Right lobe of liver (tissue), 6 donors: ENCODE measurements at regions not wholly inside any gene's neighbourhood (a gene's known extent, or its start where the extent isn't known, plus 50 kb on each side); places are given as distances from the start of the nearest gene placed in this dataset.

Experiments
- ATAC-seq, 4 donors: fragments of 200-7000 bp; cut with Tn5 transposase; one replicate each; pipeline ENCODE4 v1.9.1; 2020; ENCODE audit warnings: mild to moderate bottlenecking in 4 of 4, moderate library complexity in 4 of 4
- DNase-seq, 3 donors: peaks; one replicate each; pipeline ENCODE4 v3.0.0-alpha.2; 2020
- H3K27ac ChIP-seq, 3 donors: fragments of 200-600 bp; one replicate each; pipeline ENCODE4 v1.8.0; 2022
- H3K27me3 ChIP-seq, 2 donors: fragments of 200-600 bp; one replicate each; pipeline ENCODE4 v1.8.0; 2022
- H3K36me3 ChIP-seq, 4 donors: fragments of 200-600 bp; sonication (generic) in 1 of 4; one replicate each; pipeline versions ENCODE4 v1.5.1 to v1.8.0; 2017 to 2022; ENCODE audit warnings: control low read depth in 1 of 4
- H3K4me1 ChIP-seq, 4 donors: fragments of 200-600 bp; sonication (generic) in 1 of 4; one replicate each; pipeline versions ENCODE4 v1.5.1 to v1.8.0; 2017 to 2022; ENCODE audit warnings: control low read depth in 1 of 4
- H3K4me3 ChIP-seq, 3 donors: fragments of 200-600 bp; one replicate each; pipeline ENCODE4 v1.8.0; 2022
- H3K9me3 ChIP-seq, 4 donors: fragments of 200-600 bp; sonication (generic) in 1 of 4; one replicate each; pipeline versions ENCODE4 v1.5.1 to v1.8.0; 2017 to 2022; ENCODE audit warnings: control low read depth in 1 of 4
- CTCF ChIP-seq, 4 donors: fragments of 200-600 bp in 3 of 4; fragments of 450-650 bp in 1 of 4; IDR thresholded peaks; one replicate each; pipeline versions ENCODE4 v1.5.1 to v1.8.0; 2016 to 2022; ENCODE audit warnings: antibody characterized with exemption in 4 of 4, mild to moderate bottlenecking in 2 of 4
- POLR2A ChIP-seq: fragments of 450-650 bp; IDR thresholded peaks from one replicate; pipeline ENCODE4 v1.6.1; 2017; ENCODE audit warnings: antibody characterized with exemption, mild to moderate bottlenecking
- WGBS: methylation state at CpG from one replicate; pipeline ENCODE4 v1.1.6; 2018; ENCODE audit warnings: low coverage, low lambda C conversion rate; ENCODE audit not compliant: insufficient coverage; ENCODE audit errors: missing lambda C conversion rate; 5-methylcytosine and 5-hydroxymethylcytosine counted together
- intact Hi-C, 2 donors: fragments of 100-400 bp; cut with DNase I; formaldehyde crosslinking; loops; one replicate each; pipeline versions ENCODE4 v1.11.2 to v1.14.1; 2022
- donor health status: DM: no; HTN: yes; CAD: no.
- donor health status: DM: no; HTN: no; CAD: no.
- donor health status: DM: no; HTN: no; CAD: no.
- donor health status: DM: no; HTN: yes; CAD: no.
- donor health status: DM: no; HTN: yes; CAD: no.

GRCh38 chr1:94622757-94623156, 81.2 kb upstream of the F3 start:
- H3K27me3 ChIP-seq, result no peaks in the 10 kb centered on the region
- H3K27ac ChIP-seq, result no peak overlapping the region
- intact Hi-C loops, result no loop called here
- DNase-seq (no peak), ATAC-seq (peak in 1 of 4 donors; percentile 13)
- no peak overlapping the region for H3K4me3 ChIP-seq
- WGBS, result 58% methylated on average over 2 of the region's 10 CpGs
- no peaks in the 10 kb centered on the region for H3K36me3 ChIP-seq
- TF ChIP-seq CTCF (IDR thresholded peaks at IDR 0.05) (no peak), POLR2A (no peak)
- no peaks in the 10 kb centered on the region for H3K9me3 ChIP-seq
- H3K4me1 ChIP-seq, result no peaks in the 10 kb centered on the region

GRCh38 chr1:94621802-94622201, 80.2 kb upstream of the F3 start:
- Histone ChIP-seq H3K27me3 (no peaks in the 10 kb centered on the region), H3K4me3 (no peak overlapping the region), H3K36me3 (no peaks in the 10 kb centered on the region), H3K4me1 (no peaks in the 10 kb centered on the region), H3K9me3 (no peaks in the 10 kb centered on the region), H3K27ac (no peak overlapping the region)
- intact Hi-C loops, result no loop called here
- TF ChIP-seq CTCF (IDR thresholded peaks at IDR 0.05), result no peak
- no peak for TF ChIP-seq POLR2A
- ATAC-seq (no peak), DNase-seq (no peak)

- TF ChIP-seq CTCF (IDR thresholded peaks at IDR 0.05) (no peak), POLR2A (no peak)
- no peak overlapping the region for H3K4me3 ChIP-seq
- peak in 1 of 3 donors; percentile 30 for DNase-seq
- H3K27me3 ChIP-seq, result no peaks in the 10 kb centered on the region
- whole genome bisulfite sequencing, result 72% methylated on average over 2 of the region's 3 CpGs
- no peaks in the 10 kb centered on the region for H3K4me1 ChIP-seq
- H3K36me3 ChIP-seq, result no peaks in the 10 kb centered on the region
- H3K9me3 ChIP-seq, result no peaks in the 10 kb centered on the region
- H3K27ac ChIP-seq, result no peak overlapping the region
- intact Hi-C loops, result no loop called here
- no peak for ATAC-seq
Observed at GRCh38 chr1:94621395-94621794, 79.8 kb upstream of the F3 start.

- H3K9me3 ChIP-seq, result no peaks in the 10 kb centered on the region
- ATAC-seq, result no peak
- no peaks in the 10 kb centered on the region for H3K36me3 ChIP-seq
- WGBS, result 81% methylated on average over 5 of the region's 10 CpGs
- TF ChIP-seq CTCF (IDR thresholded peaks at IDR 0.05), result no peak
- no peak for TF ChIP-seq POLR2A
- H3K4me1 ChIP-seq, result no peaks in the 10 kb centered on the region
- H3K27me3 ChIP-seq, result no peaks in the 10 kb centered on the region
- no peak for DNase-seq
- intact Hi-C loops, result no loop called here
- H3K4me3 ChIP-seq, result no peak overlapping the region
- H3K27ac ChIP-seq, result no peak overlapping the region
Observed at GRCh38 chr1:94620345-94621031, 78.9 kb upstream of the F3 start.

GRCh38 chr1:94619731-94620130, 78.2 kb upstream of the F3 start:
- Histone ChIP-seq H3K36me3 (no peaks in the 10 kb centered on the region), H3K4me3 (no peak overlapping the region), H3K27me3 (no peaks in the 10 kb centered on the region), H3K4me1 (no peaks in the 10 kb centered on the region), H3K27ac (no peak overlapping the region), H3K9me3 (no peaks in the 10 kb centered on the region)
- 29% methylated on average over 1 of the region's 1 CpG for WGBS
- TF ChIP-seq POLR2A (no peak), CTCF (IDR thresholded peaks at IDR 0.05) (no peak)
- intact Hi-C loops, result no loop called here
- ATAC-seq (no peak), DNase-seq (no peak)
